IgD-negative memory B cell (primary cell): ENCODE measurements at regions not wholly inside any gene's neighbourhood (a gene's known extent, or its start where the extent isn't known, plus 50 kb on each side); places are given as distances from the start of the nearest gene placed in this dataset.
A peak's percentile ranks its signal among the peaks of the same experiment; 100 is the strongest.
"Not testable (repeated sequence)": the region's sequence is repeated elsewhere in the genome, so short reads cannot be mapped to it uniquely, and the experiment has no call there.

Experiments used
- H3K27ac Mint-ChIP-seq, 3 donors: one replicate each; pipeline ENCODE4 v1.8.0; 2020 to 2022; ENCODE audit warnings: mild to moderate bottlenecking in 3 of 3, mixed read lengths in 3 of 3, moderate library complexity in 1 of 3
- H3K27me3 Mint-ChIP-seq: one replicate; pipeline ENCODE4 v1.8.0; 2021; ENCODE audit warnings: mixed read lengths
- H3K36me3 Mint-ChIP-seq: one replicate; pipeline ENCODE4 v1.8.0; 2020; ENCODE audit warnings: mild to moderate bottlenecking, mixed read lengths
- H3K4me1 Mint-ChIP-seq, 3 donors: one replicate each; pipeline ENCODE4 v1.8.0; 2020 to 2022; ENCODE audit warnings: mixed read lengths in 3 of 3, mild to moderate bottlenecking in 1 of 3
- H3K4me3 Mint-ChIP-seq, 4 donors: one replicate each; pipeline ENCODE4 v1.8.0; 2020 to 2022; ENCODE audit warnings: mild to moderate bottlenecking in 4 of 4, mixed read lengths in 4 of 4, moderate library complexity in 3 of 4
- H3K9me3 Mint-ChIP-seq, 3 donors: one replicate each; pipeline ENCODE4 v1.8.0; 2020 to 2021; ENCODE audit warnings: mixed read lengths in 3 of 3, mild to moderate bottlenecking in 1 of 3

DNA sequence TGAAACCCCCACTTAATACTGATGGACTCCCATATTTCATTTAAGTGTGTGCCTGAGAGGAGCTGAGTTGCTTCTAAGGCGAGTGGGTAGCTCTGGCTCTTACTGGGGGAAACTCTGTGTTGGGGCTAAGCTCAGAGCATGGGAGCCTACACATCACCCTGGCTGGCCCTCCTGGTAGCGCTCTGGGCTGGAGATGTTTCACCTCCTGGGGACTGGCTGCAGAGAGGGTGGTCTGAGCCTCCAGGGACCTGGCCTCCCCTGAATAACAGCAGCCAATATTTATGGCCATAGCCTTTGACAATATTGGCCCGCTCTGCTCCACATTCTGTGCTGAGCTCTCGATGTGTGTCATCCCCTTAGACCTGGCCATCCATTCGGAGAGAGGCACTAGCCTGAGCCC, 316.5 kb downstream of the ZNF536 start:
- no peaks in the 10 kb centered on the region for H3K36me3 Mint-ChIP-seq
- H3K4me1 Mint-ChIP-seq = no peaks in the 10 kb centered on the region
- H3K27ac Mint-ChIP-seq = no peak overlapping the region
- no peak overlapping the region for H3K4me3 Mint-ChIP-seq
- H3K9me3 Mint-ChIP-seq = no peaks in the 10 kb centered on the region
- H3K27me3 Mint-ChIP-seq = peaks cover 19% of the 10 kb centered on the region

DNA sequence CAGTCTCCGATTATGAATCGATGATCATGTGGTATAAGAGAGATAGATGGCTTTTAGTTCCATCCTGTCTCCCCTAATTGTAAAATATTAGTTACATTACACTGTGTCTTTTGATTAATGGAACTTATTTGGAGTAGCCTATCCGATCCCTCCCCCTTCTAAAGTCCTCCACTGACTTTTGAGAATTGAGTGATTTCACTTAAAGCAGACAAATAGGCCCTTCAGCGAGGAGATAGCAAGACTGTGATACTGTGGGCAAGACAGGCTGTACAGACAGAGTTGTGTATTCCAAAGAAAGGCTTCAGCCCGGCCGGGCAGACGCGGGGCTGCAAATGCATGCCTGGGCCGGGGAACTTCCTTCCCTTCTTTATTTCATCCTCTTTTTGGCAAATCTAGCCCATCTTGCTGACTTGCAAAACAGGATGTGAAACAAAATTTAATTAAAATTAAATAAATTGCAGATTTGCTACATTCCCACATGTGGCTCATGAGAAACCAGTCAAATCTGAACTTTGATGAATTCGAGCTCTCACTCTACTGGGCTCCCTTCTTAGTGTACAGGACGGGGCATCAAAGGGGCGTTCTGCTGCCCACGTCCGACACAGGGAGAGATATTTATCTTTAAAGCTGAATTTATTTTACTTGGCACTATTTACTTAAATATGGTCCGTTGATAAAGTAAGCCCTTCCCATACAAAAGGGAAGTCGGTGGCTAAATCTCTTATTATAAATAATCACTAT, 314.8 kb downstream of the ZNF536 start:
- H3K36me3 Mint-ChIP-seq = no peaks in the 10 kb centered on the region
- no peaks in the 10 kb centered on the region for H3K9me3 Mint-ChIP-seq
- no peak overlapping the region for H3K4me3 Mint-ChIP-seq
- H3K4me1 Mint-ChIP-seq = no peaks in the 10 kb centered on the region
- H3K27me3 Mint-ChIP-seq = peaks cover 14% of the 10 kb centered on the region
- H3K27ac Mint-ChIP-seq = no peak overlapping the region

DNA sequence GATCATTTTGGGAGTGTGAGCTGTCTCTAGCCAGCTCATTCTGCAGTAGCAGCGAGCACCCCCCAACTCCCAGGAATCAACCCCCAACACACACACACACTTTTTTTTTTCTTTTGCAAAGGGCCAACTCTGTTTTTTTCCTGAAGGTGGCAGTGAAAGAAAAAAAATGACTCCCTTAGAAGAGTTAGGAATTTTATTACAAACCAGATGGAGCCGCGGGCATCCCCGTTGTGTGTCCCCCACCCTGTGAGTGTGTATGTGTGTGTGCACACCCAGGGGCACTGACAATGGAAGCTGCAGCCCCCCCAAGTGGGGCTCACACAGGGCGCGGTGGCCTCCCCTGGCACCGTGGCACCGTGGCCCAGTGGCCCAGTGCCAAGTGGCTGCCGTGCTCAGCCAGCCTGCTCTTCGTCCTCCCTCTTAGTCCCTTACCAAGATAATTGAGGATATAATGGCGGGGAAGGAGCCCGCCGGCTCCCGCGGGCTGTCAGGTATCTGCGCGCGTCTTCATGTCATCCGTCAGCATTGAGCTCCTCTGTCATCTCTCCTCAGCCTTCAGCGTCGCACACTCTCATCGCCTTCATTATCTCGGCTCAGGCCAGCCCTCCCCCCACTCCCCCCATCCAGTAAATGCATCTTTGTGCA, 314.1 kb downstream of the ZNF536 start:
- Mint-ChIP-seq H3K27ac (no peak overlapping the region), H3K36me3 (no peaks in the 10 kb centered on the region), H3K9me3 (no peaks in the 10 kb centered on the region), H3K4me1 (no peaks in the 10 kb centered on the region), H3K27me3 (peaks cover 14% of the 10 kb centered on the region), H3K4me3 (no peak overlapping the region)

DNA sequence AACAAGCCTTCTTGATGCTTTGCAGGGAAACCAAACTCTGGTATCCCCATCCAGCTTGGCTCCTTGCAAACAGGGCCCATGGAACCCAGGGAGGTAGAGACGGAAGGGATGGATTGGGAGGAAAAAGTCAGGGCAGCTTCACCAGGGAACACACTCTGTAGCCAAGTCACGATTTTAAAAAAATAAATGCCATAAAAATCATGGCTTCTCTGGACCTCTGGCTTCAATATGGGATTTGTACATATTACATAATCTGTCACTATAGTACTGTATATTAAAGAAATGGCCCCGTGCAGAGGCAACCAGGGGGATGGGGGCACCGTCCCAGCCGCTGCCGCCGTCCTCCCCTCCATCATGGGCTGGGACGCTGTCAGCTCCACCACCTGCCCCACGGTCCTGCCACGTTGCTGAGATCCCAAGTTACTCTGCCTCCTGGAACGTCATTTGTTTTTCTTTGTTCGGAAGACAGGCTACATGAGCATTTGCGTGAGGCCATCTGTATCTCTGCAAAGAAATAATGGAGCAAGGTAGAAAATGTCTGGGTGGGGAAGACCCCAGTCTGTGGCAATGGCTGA, 313.3 kb downstream of the ZNF536 start:
- Mint-ChIP-seq H3K36me3 (no peaks in the 10 kb centered on the region), H3K4me1 (no peaks in the 10 kb centered on the region), H3K9me3 (no peaks in the 10 kb centered on the region), H3K27ac (no peak overlapping the region), H3K4me3 (peak overlapping the region in 1 of 4 donors; percentile 27), H3K27me3 (peaks cover 9% of the 10 kb centered on the region)

DNA sequence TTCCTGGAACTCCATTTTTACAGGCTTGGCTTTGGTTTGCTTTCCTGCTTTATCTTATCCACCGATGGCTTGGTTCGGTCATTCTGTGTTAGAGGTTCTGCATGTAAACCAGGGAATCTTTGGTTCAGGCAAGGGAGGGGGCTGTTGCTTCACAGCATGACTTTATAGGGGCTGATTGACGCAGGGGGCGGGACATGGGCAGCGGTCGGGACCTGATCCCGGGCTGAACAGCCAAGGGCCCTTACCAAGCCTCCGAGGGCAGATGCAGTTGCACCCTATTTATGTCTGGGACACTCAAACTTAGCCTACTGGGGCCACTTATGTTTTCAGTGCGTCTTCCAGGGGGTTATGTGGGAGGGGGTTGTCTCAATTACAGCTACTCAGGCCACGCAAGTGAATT, 312.4 kb downstream of the ZNF536 start:
- no peaks in the 10 kb centered on the region for H3K4me1 Mint-ChIP-seq
- H3K4me3 Mint-ChIP-seq = no peak overlapping the region
- no peaks in the 10 kb centered on the region for H3K9me3 Mint-ChIP-seq
- H3K36me3 Mint-ChIP-seq = no peaks in the 10 kb centered on the region
- peaks cover 9% of the 10 kb centered on the region for H3K27me3 Mint-ChIP-seq
- H3K27ac Mint-ChIP-seq = no peak overlapping the region

DNA sequence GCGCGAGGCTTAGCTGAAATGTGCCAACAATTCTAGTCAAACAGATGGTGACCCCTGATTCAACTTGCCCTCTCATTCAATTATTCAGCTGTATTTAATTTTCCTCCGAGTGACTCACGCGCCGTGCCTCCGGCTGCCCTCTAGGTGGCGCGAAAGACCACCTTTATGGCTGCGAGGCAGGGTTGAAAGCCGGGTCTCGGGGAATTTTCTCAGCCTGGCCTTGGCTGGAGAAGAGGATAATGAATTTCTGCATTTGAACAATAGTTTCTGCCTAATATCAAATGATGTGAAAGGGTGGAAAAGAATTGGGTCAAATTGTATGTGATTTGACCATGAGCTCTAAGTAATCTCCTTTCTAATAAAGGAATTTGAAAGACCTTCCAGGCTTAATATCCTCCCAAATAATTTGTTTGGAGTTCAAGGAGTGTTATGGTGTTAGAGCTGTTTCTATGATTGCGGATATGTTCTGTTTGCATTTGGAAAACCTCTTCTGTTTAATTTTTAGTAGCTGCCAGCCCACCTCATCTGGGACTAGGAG, 310.9 kb downstream of the ZNF536 start:
- H3K9me3 Mint-ChIP-seq = no peaks in the 10 kb centered on the region
- no peaks in the 10 kb centered on the region for H3K4me1 Mint-ChIP-seq
- H3K27me3 Mint-ChIP-seq = peaks cover 6% of the 10 kb centered on the region
- no peak overlapping the region for H3K27ac Mint-ChIP-seq
- H3K36me3 Mint-ChIP-seq = no peaks in the 10 kb centered on the region
- H3K4me3 Mint-ChIP-seq = no peak overlapping the region

DNA sequence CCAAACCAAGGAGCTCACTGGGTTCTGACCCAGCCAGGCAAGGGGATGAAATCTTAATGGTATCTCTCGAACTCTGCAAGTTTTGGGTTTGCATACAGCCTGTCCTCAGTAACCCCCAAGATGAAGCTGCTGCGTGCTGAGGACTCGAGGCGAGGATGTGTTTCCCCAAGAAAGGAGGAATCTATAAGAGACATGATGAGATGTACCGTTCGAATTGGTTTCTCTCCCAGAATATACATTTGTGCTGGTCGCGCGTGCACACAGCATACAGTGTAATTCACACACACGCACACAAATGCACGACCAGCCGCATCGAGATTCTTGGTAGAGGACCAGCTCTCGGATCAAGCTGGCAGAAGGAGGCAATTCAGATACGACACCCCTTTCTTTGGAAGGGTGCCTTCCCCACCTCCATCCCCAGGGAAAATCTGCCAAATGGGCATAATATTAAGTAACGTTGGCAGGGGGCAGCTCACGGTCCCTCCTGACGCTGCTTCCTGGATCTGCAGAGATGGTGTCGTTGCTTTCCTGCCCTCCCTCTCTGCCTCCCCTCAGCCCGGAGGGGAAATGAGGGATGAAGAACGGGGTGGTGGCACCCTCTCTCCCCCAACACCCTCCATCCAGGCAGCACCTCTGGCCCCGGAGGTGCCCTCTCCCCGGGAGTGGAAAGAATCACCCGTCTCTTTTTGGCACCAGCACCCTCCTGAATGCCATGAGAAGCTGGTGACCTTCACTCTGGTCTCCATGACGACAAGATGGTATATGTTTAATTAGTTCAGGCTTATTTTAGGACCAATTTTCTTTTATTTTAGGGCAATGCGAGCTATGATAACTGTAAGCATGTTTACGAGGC, 310.2 kb downstream of the ZNF536 start:
- Mint-ChIP-seq H3K27me3 (peaks cover 4% of the 10 kb centered on the region), H3K4me1 (no peaks in the 10 kb centered on the region), H3K27ac (no peak overlapping the region), H3K36me3 (no peaks in the 10 kb centered on the region), H3K4me3 (no peak overlapping the region), H3K9me3 (no peaks in the 10 kb centered on the region)

DNA sequence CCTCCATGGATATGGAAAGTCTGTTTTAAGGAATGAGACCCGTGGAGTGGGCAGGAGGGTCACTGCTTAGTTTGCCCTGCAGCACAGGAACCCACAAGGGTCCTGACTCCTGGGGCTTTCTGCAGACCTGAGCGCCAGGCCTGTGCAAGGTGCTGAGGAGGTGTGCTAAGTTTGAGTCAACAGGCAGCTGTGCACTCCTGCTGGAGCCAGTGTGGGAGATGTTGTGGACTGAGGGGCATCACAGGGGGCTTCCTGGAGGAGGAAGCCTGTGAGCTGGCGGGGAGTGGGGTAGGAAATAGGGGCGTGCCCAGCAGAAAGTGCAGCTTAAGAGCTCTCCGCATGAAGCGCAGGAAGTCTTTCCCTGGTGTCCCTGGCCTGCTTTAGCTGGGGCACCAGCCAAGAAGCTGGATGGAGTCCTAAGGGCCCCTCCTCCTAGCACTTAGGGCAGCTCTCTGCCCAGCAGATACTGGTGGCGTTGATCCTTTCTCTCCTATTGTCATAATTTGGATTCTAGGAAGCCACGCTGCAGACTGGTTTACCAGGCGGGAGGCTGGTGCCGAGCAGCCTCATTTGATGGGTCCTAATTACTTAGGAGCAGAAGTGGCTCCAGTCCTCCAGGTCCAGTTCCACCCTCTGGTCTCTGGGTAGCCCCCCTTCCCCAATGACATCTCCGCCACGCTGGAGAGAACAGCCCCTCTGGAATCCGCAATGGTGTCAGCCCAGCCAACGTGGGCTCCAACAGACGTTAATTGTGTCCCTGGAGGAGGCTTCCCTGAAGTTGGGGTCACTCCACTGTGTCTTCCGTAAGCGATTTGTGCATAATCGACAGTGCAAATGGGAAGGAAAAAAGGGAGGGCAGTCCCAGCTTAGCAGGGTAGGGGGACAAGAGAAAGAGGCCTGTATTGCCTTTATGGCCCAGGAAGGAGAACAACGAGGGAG, 309.2 kb downstream of the ZNF536 start:
- no peaks in the 10 kb centered on the region for H3K4me1 Mint-ChIP-seq
- H3K4me3 Mint-ChIP-seq = no peak overlapping the region
- H3K9me3 Mint-ChIP-seq = no peaks in the 10 kb centered on the region

DNA sequence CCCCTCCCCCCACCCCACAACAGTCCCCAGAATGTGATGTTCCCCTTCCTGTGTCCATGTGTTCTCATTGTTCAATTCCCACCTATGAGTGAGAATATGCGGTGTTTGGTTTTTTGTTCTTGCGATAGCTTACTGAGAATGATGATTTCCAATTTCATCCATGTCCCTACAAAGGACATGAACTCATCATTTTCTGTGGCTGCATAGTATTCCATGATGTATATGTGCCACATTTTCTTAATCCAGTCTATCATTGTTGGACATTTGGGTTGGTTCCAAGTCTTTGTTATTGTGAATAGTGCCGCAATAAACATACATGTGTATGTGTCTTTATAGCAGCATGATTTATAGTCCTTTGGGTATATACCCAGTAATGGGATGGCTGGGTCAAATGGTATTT, 308.2 kb downstream of the ZNF536 start:
- H3K4me3 Mint-ChIP-seq, H3K9me3 Mint-ChIP-seq, H3K27me3 Mint-ChIP-seq, H3K36me3 Mint-ChIP-seq, H3K27ac Mint-ChIP-seq, H3K4me1 Mint-ChIP-seq: not testable (repeated sequence)

More for the DNA sequence above, 309.2 kb downstream of the ZNF536 start:
- no peak overlapping the region for H3K27ac Mint-ChIP-seq
- H3K27me3 Mint-ChIP-seq = peaks cover 2% of the 10 kb centered on the region
- H3K36me3 Mint-ChIP-seq = no peaks in the 10 kb centered on the region

DNA sequence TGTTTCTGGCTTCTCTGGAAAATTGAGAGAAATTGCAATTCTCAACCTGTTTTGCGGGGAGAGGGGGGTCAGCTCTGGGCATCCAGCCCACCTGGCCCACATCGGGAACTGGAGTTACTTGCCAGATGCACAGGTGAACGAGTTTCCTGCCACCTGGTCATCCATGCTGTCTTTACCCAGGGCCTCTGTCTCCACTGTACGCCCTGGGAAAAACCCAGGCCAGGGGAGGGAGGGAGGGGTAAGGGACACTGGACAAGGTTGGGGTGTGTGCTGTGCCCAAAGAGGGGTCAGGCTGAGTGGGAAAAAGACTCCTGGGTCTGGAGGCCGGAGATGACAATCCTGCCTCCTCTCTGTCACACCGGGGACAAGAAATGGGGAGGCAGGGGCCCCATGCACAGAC, 307.6 kb downstream of the ZNF536 start:
- Mint-ChIP-seq H3K36me3 (no peaks in the 10 kb centered on the region), H3K27ac (no peak overlapping the region), H3K4me1 (no peaks in the 10 kb centered on the region), H3K9me3 (no peaks in the 10 kb centered on the region), H3K4me3 (no peak overlapping the region), H3K27me3 (peaks cover 2% of the 10 kb centered on the region)

DNA sequence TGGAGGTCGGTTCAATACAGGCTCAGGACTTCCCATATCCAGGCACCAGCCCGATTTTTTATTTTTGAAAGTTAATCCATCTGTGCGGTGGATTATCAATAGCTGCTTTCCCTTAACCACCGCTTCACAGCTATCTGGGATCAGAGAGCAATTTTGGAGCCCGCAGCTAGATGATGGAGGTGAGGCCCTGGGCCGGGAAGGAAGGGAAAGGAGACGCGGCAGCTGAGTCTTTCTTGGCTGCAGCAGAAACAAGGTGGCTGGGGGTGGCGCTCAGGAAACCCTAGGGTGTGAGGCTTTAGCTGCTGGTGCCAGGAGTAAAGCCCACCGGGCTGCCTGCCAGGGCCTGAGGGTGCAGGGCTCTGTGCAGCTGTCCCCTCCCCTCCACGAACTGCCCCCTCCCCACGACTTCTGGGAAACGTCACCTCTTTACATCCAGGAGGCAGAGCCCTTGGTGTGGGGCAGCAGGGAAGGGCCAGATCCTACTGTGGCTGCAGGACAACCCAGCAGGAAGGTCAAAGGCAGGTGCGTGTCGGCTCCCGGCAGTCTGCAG, 307.0 kb downstream of the ZNF536 start:
- Mint-ChIP-seq H3K27ac (no peak overlapping the region), H3K4me1 (no peaks in the 10 kb centered on the region), H3K27me3 (no peaks in the 10 kb centered on the region), H3K9me3 (no peaks in the 10 kb centered on the region), H3K4me3 (no peak overlapping the region), H3K36me3 (no peaks in the 10 kb centered on the region)

DNA sequence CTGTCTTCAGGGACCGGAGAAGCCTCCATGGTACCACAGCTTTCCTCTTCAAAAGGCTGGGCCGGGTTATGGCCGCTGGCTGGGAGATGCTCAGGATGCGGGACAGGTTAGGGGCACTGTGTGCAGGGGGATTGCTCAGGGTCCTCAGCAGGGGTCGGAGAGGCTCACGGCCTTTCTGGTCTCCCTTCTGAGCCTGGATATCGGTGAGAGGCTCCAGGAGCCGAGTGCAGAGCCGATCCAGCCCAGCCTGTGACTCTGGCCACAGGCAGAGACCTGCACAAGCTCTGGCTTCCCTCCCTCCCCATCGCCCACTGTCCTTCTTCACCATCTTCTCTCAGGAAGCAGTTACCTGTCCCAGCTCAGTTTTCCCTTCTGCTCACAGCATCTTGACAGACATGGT, 306.0 kb downstream of the ZNF536 start:
- H3K4me3 Mint-ChIP-seq = no peak overlapping the region
- H3K36me3 Mint-ChIP-seq = no peaks in the 10 kb centered on the region
- H3K27ac Mint-ChIP-seq = no peak overlapping the region
- H3K4me1 Mint-ChIP-seq = no peaks in the 10 kb centered on the region
- no peaks in the 10 kb centered on the region for H3K27me3 Mint-ChIP-seq
- peaks cover 0 to 3% (median 0%) of the 10 kb centered on the region in 3 donors for H3K9me3 Mint-ChIP-seq

DNA sequence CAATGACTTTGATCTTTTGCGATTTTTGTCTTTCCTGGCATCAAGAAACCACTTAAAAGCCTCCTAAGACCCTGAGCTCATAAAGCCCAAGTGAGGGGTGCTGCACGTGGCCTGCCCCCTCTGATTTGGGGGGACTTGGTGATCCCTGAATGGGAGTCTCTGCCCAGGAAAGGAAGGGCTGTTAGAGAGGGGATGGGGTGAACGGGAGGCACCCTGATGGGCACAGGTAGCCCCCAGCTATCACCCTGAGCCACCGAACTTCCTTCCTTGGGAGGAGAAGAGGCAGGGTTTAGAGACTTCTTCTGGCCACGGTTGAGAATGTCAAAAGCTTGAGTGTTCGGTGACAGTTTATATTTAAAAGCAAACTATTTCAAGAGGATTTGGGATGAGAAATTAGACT, 305.5 kb downstream of the ZNF536 start:
- no peaks in the 10 kb centered on the region for H3K4me1 Mint-ChIP-seq
- no peak overlapping the region for H3K4me3 Mint-ChIP-seq
- H3K36me3 Mint-ChIP-seq = no peaks in the 10 kb centered on the region
- H3K9me3 Mint-ChIP-seq = peaks cover 0 to 3% (median 0%) of the 10 kb centered on the region in 3 donors
- H3K27me3 Mint-ChIP-seq = no peaks in the 10 kb centered on the region
- H3K27ac Mint-ChIP-seq = peak overlapping the region in 1 of 3 donors; percentile 19
